Nephron (organoid): ENCODE measurements at regions not wholly inside any gene's neighbourhood (a gene's known extent, or its start where the extent isn't known, plus 50 kb on each side); places are given as distances from the start of the nearest gene placed in this dataset.

Source experiments
- H3K27ac Mint-ChIP-seq, 3 experiments: 2 replicates each; pipeline ENCODE4 v1.8.0; 2020; ENCODE audit warnings: mixed read lengths in 3 of 3, mild to moderate bottlenecking in 2 of 3, moderate library complexity in 1 of 3
- H3K27me3 Mint-ChIP-seq: 2 replicates; pipeline ENCODE4 v1.8.0; 2021; ENCODE audit warnings: low read depth, mild to moderate bottlenecking, moderate library complexity, mixed read lengths
- H3K36me3 Mint-ChIP-seq: 2 replicates; pipeline ENCODE4 v1.8.0; 2020; ENCODE audit warnings: low read depth, mixed read lengths
- H3K4me1 Mint-ChIP-seq: 2 replicates; pipeline ENCODE4 v1.8.0; 2020; ENCODE audit warnings: mixed read lengths
- H3K4me3 Mint-ChIP-seq, 3 experiments: 2 replicates each; pipeline ENCODE4 v1.8.0; 2020; ENCODE audit warnings: mild to moderate bottlenecking in 3 of 3, mixed read lengths in 3 of 3, moderate library complexity in 2 of 3
- H3K9me3 Mint-ChIP-seq: 2 replicates; pipeline ENCODE4 v1.8.0; 2020; ENCODE audit warnings: mixed read lengths
- CTCF ChIP-seq, 3 experiments: fragments of 200-600 bp; sonication (generic); IDR thresholded peaks; one replicate each; pipeline ENCODE4 v1.5.0; 2021; ENCODE audit warnings: antibody characterized with exemption in 3 of 3; ENCODE audit not compliant: unreplicated experiment in 3 of 3

GRCh38 chr6:167770291-167770955 is 56.3 kb upstream of the AFDN start:
- H3K36me3 Mint-ChIP-seq, result no peaks in the 10 kb centered on the region

GRCh38 chr6:167774881-167775280 is 51.8 kb upstream of the AFDN start:
- TF ChIP-seq CTCF (IDR thresholded peaks at IDR 0.05; ENCODE audit: unreplicated experiment in 3 of 3), result no peak
- Mint-ChIP-seq H3K4me3 (no peak overlapping the region), H3K27ac (no peak overlapping the region), H3K9me3 (no peaks in the 10 kb centered on the region), H3K4me1 (no peaks in the 10 kb centered on the region), H3K36me3 (no peaks in the 10 kb centered on the region), H3K27me3 (peaks cover 12% of the 10 kb centered on the region)

More at GRCh38 chr6:167770291-167770955, 56.3 kb upstream of the AFDN start:
- Mint-ChIP-seq H3K27ac (no peak overlapping the region), H3K4me1 (peaks cover 5% of the 10 kb centered on the region), H3K9me3 (no peaks in the 10 kb centered on the region), H3K27me3 (peaks cover 22% of the 10 kb centered on the region), H3K4me3 (no peak overlapping the region)
- no peak for TF ChIP-seq CTCF (IDR thresholded peaks at IDR 0.05; ENCODE audit: unreplicated experiment in 3 of 3)

GRCh38 chr6:167776906-167777627 is 49.6 kb upstream of the AFDN start:
- no peaks in the 10 kb centered on the region for H3K36me3 Mint-ChIP-seq
- no peaks in the 10 kb centered on the region for H3K4me1 Mint-ChIP-seq

More at GRCh38 chr6:167776906-167777627, 49.6 kb upstream of the AFDN start:
- Mint-ChIP-seq H3K27me3 (peaks cover 14% of the 10 kb centered on the region), H3K9me3 (no peaks in the 10 kb centered on the region), H3K4me3 (no peak overlapping the region), H3K27ac (no peak overlapping the region)
- no peak for TF ChIP-seq CTCF (IDR thresholded peaks at IDR 0.05; ENCODE audit: unreplicated experiment in 3 of 3)
